ENCODE measurements at regions not wholly inside any gene's neighbourhood (a gene's known extent, or its start where the extent isn't known, plus 50 kb on each side); places are given as distances from the start of the nearest gene placed in this dataset.

GRCh38 chr18:78421392-78421791, 558.2 kb upstream of the SALL3 start:
- TF ChIP-seq EZH2phosphoT487 (IDR thresholded peaks at IDR 0.05; ENCODE audit: borderline replicate concordance, low read depth, low read length) (no peak), CTCF (conservative IDR thresholded peaks at IDR 0.05; ENCODE audit: low read length) (no peak)
- Histone ChIP-seq H3K9me2 (ENCODE audit: insufficient read depth, low read length) (no peaks in the 10 kb centered on the region), H4K20me1 (ENCODE audit: insufficient read depth, low read length) (no peaks in the 10 kb centered on the region), H3K4me2 (ENCODE audit: low read length) (no peak overlapping the region), H2AFZ (ENCODE audit: low read length) (no peak overlapping the region), H3K9me3 (ENCODE audit: low read length) (no peaks in the 10 kb centered on the region), H3K4me3 (ENCODE audit: low read depth, low read length, poor library complexity, severe bottlenecking) (no peak overlapping the region), H3K4me1 (ENCODE audit: insufficient read depth, low read length, poor library complexity, severe bottlenecking) (no peaks in the 10 kb centered on the region), H3K79me2 (ENCODE audit: insufficient read depth, low read depth, low read length) (no peaks in the 10 kb centered on the region), H3K36me3 (ENCODE audit: insufficient read depth, low read length) (no peaks in the 10 kb centered on the region), H3K27ac (ENCODE audit: low read depth, low read length, poor library complexity, severe bottlenecking) (no peak overlapping the region)
- intact Hi-C loops (cut with micrococcal nuclease; ENCODE audit: unreplicated experiment), result no loop called here
- no peak for DNase-seq (ENCODE audit: low spot score)
- CTCF ChIA-PET (ENCODE audit: unreplicated experiment), result no interaction called here
- POLR2A ChIA-PET, result interaction anchor here (0.6 kb wide), 1 partner anchor 517 kb away, joined by 3 read pairs; no protein-coding TSS in a partner anchor
- no TSS peak for BruUV-seq (replicated peaks)

- H3K79me2 ChIP-seq (ENCODE audit: insufficient read depth, low read depth, low read length), result no peaks in the 10 kb centered on the region
- TF ChIP-seq EZH2phosphoT487 (IDR thresholded peaks at IDR 0.05; ENCODE audit: borderline replicate concordance, low read depth, low read length) (no peak), CTCF (conservative IDR thresholded peaks at IDR 0.05; ENCODE audit: low read length) (no peak)
- no peak overlapping the region for H2AFZ ChIP-seq (ENCODE audit: low read length)
- CTCF ChIA-PET (ENCODE audit: unreplicated experiment), result no interaction called here
- POLR2A ChIA-PET, result interaction anchor here (0.6 kb wide), 1 partner anchor 518 kb away, joined by 3 read pairs; no protein-coding TSS in a partner anchor
- BruUV-seq (replicated peaks), result no TSS peak
- no peak for DNase-seq (ENCODE audit: low spot score)
- H3K36me3 ChIP-seq (ENCODE audit: insufficient read depth, low read length), result no peaks in the 10 kb centered on the region
- no peaks in the 10 kb centered on the region for H3K9me3 ChIP-seq (ENCODE audit: low read length)
- H3K4me1 ChIP-seq (ENCODE audit: insufficient read depth, low read length, poor library complexity, severe bottlenecking), result no peaks in the 10 kb centered on the region
- H3K27ac ChIP-seq (ENCODE audit: low read depth, low read length, poor library complexity, severe bottlenecking), result no peak overlapping the region
- H3K9me2 ChIP-seq (ENCODE audit: insufficient read depth, low read length), result no peaks in the 10 kb centered on the region
- no peak overlapping the region for H3K4me3 ChIP-seq (ENCODE audit: low read depth, low read length, poor library complexity, severe bottlenecking)
- H3K4me2 ChIP-seq (ENCODE audit: low read length), result no peak overlapping the region
- H4K20me1 ChIP-seq (ENCODE audit: insufficient read depth, low read length), result no peaks in the 10 kb centered on the region
- intact Hi-C loops (cut with micrococcal nuclease; ENCODE audit: unreplicated experiment), result no loop called here
These were observed 557.3 kb upstream of the SALL3 start for GRCh38 chr18:78422336-78422735.

GRCh38 chr18:78423811-78424210, 555.8 kb upstream of the SALL3 start:
- DNase-seq (ENCODE audit: low spot score), result no peak
- Histone ChIP-seq H3K9me2 (ENCODE audit: insufficient read depth, low read length) (no peaks in the 10 kb centered on the region), H4K20me1 (ENCODE audit: insufficient read depth, low read length) (no peaks in the 10 kb centered on the region), H3K36me3 (ENCODE audit: insufficient read depth, low read length) (no peaks in the 10 kb centered on the region), H3K27ac (ENCODE audit: low read depth, low read length, poor library complexity, severe bottlenecking) (no peak overlapping the region), H3K79me2 (ENCODE audit: insufficient read depth, low read depth, low read length) (no peaks in the 10 kb centered on the region), H3K4me2 (ENCODE audit: low read length) (no peak overlapping the region), H3K4me3 (ENCODE audit: low read depth, low read length, poor library complexity, severe bottlenecking) (no peak overlapping the region), H3K9me3 (ENCODE audit: low read length) (no peaks in the 10 kb centered on the region), H2AFZ (ENCODE audit: low read length) (no peak overlapping the region), H3K4me1 (ENCODE audit: insufficient read depth, low read length, poor library complexity, severe bottlenecking) (no peaks in the 10 kb centered on the region)
- ChIA-PET CTCF (ENCODE audit: unreplicated experiment) (no interaction called here), POLR2A (no interaction called here)
- intact Hi-C loops (cut with micrococcal nuclease; ENCODE audit: unreplicated experiment), result no loop called here
- BruUV-seq (replicated peaks), result no TSS peak
- no peak for TF ChIP-seq EZH2phosphoT487 (IDR thresholded peaks at IDR 0.05; ENCODE audit: borderline replicate concordance, low read depth, low read length)
- TF ChIP-seq CTCF (conservative IDR thresholded peaks at IDR 0.05; ENCODE audit: low read length), result no peak
